ENCODE measurements at regions not wholly inside any gene's neighbourhood (a gene's known extent, or its start where the extent isn't known, plus 50 kb on each side); places are given as distances from the start of the nearest gene placed in this dataset.

DNA sequence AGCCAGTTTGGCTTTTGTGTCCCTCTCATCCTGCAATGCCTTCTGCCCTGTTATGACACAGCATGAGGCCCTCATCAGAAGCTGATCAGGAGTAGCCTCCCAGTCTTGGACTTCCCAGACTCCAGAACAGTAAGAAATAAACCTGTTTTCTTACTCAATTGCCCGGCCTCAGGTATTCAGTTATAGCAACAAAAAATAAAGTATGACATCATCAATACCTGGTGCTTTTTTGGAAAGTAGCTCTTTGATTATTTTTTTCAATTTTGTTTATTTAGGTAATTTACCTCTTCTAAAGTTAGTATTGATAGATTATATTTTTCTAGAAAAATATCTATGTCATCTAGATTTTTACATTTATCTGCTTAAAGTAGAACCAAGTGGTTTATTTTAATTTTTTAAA is 112.8 kb upstream of the CES5A start:
- no peak for DNase-seq (ENCODE audit: low read depth)
- TF ChIP-seq, protein P1, sequence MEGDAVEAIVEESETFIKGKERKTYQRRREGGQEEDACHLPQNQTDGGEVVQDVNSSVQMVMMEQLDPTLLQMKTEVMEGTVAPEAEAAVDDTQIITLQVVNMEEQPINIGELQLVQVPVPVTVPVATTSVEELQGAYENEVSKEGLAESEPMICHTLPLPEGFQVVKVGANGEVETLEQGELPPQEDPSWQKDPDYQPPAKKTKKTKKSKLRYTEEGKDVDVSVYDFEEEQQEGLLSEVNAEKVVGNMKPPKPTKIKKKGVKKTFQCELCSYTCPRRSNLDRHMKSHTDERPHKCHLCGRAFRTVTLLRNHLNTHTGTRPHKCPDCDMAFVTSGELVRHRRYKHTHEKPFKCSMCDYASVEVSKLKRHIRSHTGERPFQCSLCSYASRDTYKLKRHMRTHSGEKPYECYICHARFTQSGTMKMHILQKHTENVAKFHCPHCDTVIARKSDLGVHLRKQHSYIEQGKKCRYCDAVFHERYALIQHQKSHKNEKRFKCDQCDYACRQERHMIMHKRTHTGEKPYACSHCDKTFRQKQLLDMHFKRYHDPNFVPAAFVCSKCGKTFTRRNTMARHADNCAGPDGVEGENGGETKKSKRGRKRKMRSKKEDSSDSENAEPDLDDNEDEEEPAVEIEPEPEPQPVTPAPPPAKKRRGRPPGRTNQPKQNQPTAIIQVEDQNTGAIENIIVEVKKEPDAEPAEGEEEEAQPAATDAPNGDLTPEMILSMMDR (conservative IDR thresholded peaks at IDR 0.05; ENCODE audit: low read depth, low read length): no peak
- no peak overlapping the region for H3K4me3 ChIP-seq (ENCODE audit: low read depth, low read length)

DNA sequence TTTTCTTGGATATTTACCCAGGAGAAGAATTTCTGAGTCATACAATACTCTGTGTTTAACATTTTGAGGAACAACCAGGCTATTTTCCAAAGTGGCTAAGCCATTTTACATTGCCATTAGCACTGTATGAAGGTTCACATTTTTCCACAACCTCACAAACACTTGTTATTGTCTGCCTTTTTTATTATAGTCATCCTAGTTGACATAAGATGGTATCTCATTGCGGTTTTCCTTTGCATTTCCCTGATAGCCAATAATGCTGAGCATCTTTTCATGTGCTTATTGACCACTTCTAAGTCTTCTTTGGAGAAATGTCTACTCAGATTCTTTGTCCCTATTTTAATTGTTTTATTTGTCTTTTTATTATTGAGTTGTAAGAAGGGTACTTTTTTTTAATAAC is 107.4 kb upstream of the CES5A start:
- H3K4me3 ChIP-seq (ENCODE audit: low read depth, low read length): no peak overlapping the region
- no peak for DNase-seq (ENCODE audit: low read depth)
- TF ChIP-seq, protein P1 (conservative IDR thresholded peaks at IDR 0.05; ENCODE audit: low read depth, low read length): no peak

DNA sequence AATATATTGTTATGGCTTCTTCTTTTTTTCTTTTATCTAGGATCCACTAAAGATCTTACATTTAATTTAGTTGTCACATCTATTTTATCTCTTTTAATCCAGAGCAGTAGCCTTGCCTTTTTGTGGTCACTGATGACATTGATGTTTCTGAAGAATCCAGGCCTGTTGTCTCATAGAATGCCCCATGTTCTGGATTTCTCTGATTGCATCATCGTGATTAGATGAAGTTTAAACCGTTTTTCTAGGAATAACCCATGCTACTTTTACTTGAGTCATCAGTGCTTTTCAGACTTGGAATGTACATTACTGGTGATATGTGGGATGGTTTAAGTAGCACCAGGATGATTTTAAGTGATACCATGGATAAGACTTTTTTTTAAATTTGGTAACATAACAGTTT is 106.4 kb upstream of the CES5A start:
- no peak for DNase-seq (ENCODE audit: low read depth)
- H3K4me3 ChIP-seq (ENCODE audit: low read depth, low read length): no peak overlapping the region
- TF ChIP-seq, protein P1 (conservative IDR thresholded peaks at IDR 0.05; ENCODE audit: low read depth, low read length): no peak

DNA sequence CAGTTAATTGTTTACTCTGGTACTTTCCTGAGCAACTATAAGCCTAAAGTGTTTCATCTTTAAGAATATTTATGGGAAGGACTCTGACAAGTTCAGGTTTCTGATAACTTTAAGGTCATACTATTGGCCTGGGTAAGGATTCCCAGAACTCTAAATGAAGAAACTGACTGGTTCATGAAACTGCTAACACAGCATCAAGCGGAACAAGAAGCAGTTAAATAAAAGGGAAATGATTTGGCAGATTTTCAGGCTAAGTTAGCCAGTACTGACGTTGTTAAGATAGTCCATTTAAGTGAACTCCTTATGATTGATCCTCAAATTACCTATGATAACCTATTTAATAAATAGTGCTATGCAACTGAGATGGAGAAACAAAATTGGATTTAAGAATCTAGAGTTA is 101.6 kb upstream of the CES5A start:
- TF ChIP-seq, protein P1 (conservative IDR thresholded peaks at IDR 0.05; ENCODE audit: low read depth, low read length): no peak
- H3K4me3 ChIP-seq (ENCODE audit: low read depth, low read length): no peak overlapping the region
- DNase-seq (ENCODE audit: low read depth): no peak

DNA sequence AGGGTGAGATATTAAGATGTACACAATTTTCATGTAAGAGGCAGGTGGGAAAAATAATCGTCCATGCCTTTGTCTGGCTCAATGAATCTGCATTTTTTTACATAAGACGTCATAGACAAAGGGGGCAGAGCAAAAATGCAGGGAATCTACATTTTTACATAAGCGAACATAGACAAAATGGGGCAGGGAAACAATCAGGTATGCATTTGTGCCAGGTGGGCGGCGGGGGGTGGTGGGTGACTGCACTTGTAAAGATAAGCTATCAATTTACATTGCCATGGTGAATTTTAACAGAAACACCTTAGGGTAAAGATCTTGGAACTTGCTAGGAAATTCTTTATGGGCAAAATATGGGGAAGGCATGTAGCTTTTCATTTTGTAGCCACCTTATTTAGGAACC is 96.3 kb upstream of the CES5A start:
- TF ChIP-seq, protein P1 (conservative IDR thresholded peaks at IDR 0.05; ENCODE audit: low read depth, low read length): no peak
- H3K4me3 ChIP-seq (ENCODE audit: low read depth, low read length): no peak overlapping the region
- no peak for DNase-seq (ENCODE audit: low read depth)

DNA sequence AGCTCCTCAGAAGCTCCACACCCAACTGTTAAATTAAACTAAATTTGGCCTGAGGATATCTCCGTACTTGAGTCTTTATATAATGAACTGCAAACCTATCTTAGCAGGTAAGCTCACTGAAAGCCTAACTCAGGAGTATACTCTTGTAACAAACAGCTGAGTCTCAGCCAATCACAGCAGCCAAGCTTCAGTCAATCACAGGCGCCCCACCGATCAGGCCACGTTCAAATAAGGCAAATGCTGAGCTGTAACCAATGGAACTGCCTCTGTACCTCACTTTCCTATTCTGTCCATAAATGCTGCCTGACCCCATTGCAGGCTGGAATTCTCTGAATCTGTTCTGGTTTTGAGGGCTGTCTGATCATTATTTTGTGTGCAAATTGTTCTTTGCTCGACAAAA is 93.0 kb upstream of the CES5A start:
- H3K4me3 ChIP-seq (ENCODE audit: low read depth, low read length): no peak overlapping the region
- DNase-seq (ENCODE audit: low read depth): no peak
- TF ChIP-seq, protein P1 (conservative IDR thresholded peaks at IDR 0.05; ENCODE audit: low read depth, low read length): no peak

DNA sequence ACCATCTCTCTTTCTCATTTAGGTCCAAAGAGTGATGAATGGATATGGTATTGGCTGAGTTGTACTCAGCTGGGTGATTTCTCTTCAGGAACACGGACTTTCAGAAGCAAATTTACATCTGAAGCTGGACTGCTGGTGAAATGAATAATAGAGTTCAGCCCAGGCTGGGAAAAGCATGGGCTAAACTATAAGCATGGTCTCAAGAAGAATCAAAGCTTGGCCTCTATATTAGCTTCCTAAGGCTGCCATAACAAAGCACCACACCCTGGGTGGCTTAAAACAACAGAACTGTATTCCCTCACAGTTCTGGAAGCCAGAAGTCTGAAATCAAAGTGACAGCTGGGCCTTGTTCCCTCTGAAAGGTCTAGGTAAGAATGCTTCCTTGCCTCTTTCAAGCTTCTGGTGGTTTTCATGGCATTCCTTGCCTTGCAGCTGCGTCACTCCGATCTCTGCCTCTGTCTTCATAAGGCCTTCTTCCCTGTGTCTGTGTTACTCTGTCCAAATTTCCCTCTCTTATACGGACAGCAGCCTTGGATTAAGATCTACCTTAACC is 89.8 kb upstream of the CES5A start:
- TF ChIP-seq, protein P1 (conservative IDR thresholded peaks at IDR 0.05; ENCODE audit: low read depth, low read length): no peak
- no peak for DNase-seq (ENCODE audit: low read depth)
- no peak overlapping the region for H3K4me3 ChIP-seq (ENCODE audit: low read depth, low read length)

All from choroid plexus epithelial cell (primary cell).